Body of pancreas (tissue), 4 donors: ENCODE measurements at regions not wholly inside any gene's neighbourhood (a gene's known extent, or its start where the extent isn't known, plus 50 kb on each side); places are given as distances from the start of the nearest gene placed in this dataset.

ENCODE experiments used
- POLR2A ChIP-seq, 3 donors: fragments of 450-650 bp; IDR thresholded peaks; one replicate each; pipeline ENCODE4 v1.6.1; 2016; ENCODE audit warnings: antibody characterized with exemption in 3 of 3, mild to moderate bottlenecking in 2 of 3
- TF ChIP-seq, protein P1 (sequence below), 7 experiments: fragments of 450-650 bp in 4 of 7; fragments of 200-600 bp in 3 of 7; sonication (generic) in 3 of 7; IDR thresholded peaks; one replicate each; pipeline ENCODE4 v1.5.1; 2016 to 2019; ENCODE audit warnings: antibody characterized with exemption in 7 of 7

DNA sequence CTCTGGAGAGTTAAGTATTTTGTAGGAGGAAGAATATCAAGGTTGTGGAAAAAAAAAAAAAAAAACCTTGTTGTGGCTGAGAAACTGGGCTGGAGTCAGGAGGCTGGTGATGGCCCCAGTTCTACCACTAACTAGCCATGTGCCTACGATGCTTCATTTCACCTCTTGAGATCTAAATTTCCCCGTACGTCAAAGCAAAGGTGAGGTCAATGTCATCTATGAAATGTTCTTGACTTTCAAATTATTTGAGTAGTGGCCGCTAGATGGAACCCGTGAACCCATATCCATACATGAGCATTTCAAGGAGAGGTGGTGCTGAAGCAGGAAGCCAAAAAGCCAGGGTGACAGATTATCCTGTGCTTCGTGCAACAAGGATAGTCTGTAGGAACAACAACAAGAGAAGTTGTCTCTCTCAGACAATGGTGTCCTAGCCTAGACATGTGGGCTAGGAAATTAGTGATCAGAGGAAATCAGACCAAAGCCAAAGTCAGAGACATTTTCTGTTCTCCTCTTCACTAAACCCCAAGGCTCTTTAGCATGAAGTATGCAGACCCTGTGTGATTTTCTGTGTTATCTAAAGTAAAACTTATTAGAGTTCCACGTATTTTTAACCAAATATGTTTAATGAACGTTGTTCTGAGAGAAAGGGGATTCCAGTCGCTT is 95.5 kb upstream of the ETV6 start:
- TF ChIP-seq, protein P1, sequence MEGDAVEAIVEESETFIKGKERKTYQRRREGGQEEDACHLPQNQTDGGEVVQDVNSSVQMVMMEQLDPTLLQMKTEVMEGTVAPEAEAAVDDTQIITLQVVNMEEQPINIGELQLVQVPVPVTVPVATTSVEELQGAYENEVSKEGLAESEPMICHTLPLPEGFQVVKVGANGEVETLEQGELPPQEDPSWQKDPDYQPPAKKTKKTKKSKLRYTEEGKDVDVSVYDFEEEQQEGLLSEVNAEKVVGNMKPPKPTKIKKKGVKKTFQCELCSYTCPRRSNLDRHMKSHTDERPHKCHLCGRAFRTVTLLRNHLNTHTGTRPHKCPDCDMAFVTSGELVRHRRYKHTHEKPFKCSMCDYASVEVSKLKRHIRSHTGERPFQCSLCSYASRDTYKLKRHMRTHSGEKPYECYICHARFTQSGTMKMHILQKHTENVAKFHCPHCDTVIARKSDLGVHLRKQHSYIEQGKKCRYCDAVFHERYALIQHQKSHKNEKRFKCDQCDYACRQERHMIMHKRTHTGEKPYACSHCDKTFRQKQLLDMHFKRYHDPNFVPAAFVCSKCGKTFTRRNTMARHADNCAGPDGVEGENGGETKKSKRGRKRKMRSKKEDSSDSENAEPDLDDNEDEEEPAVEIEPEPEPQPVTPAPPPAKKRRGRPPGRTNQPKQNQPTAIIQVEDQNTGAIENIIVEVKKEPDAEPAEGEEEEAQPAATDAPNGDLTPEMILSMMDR (IDR thresholded peaks at IDR 0.05), result peak in 6 of 7 experiments; percentile 36 to 64 (median 60)
- TF ChIP-seq POLR2A (IDR thresholded peaks at IDR 0.05), result no peak
